GM12878 (cell line): ENCODE measurements at regions not wholly inside any gene's neighbourhood (a gene's known extent, or its start where the extent isn't known, plus 50 kb on each side); places are given as distances from the start of the nearest gene placed in this dataset.

ENCODE experiments used
- ATAC-seq: fragments of 200-7000 bp; cut with Tn5 transposase; 3 replicates; pipeline ENCODE4 v1.9.1; 2020; ENCODE audit warnings: mild to moderate bottlenecking, moderate library complexity
- BruUV-seq: library from RNA; stranded (reverse); fragments of 400-500 nt; replicated peaks from 2 replicates; lab custom pipeline; 2021; lab: Mats Ljungman, UMichigan
- CTCF ChIA-PET: fragments of 300-600 bp; sonication (Branson Sonifier 250); formaldehyde crosslinking; extraction: SDS; loops from one replicate; lab custom pipeline; 2021; ENCODE audit warnings: inconsistent platforms; lab: Yijun Ruan, JAX
- POLR2A ChIA-PET: fragments of 350-600 bp; formaldehyde crosslinking; extraction: SDS; loops from one replicate; lab custom pipeline; 2021; ENCODE audit warnings: inconsistent platforms; lab: Charles Lee
- RAD21 ChIA-PET: fragments of 300-600 bp; sonication (Branson Sonifier 250); formaldehyde crosslinking; loops from one replicate; lab custom pipeline; 2023; ENCODE audit warnings: antibody characterized with exemption; ENCODE audit not compliant: unreplicated experiment; lab: Charles Lee
- SMC1A ChIA-PET: fragments of 300-600 bp; sonication (Branson Sonifier 250); formaldehyde crosslinking; loops from one replicate; lab custom pipeline; 2023; ENCODE audit not compliant: unreplicated experiment, uncharacterized antibody; lab: Charles Lee
- DNase-seq: peaks from one replicate; pipeline ENCODE4 v3.0.0-alpha.2; 2011; ENCODE audit warnings: low read depth, low spot score
- FAIRE-seq: peaks from 3 replicates; lab custom pipeline; 2011; peaks lifted over from hg19 to GRCh38; lab: Jason Lieb, UNC
- H2AFZ ChIP-seq: 2 replicates; pipeline ENCODE4 v1.6.0; 2011; ENCODE audit warnings: low read depth, low read length, control low read depth; ENCODE audit not compliant: control insufficient read depth
- H3K27ac ChIP-seq: 2 replicates; pipeline ENCODE4 v1.5.1; 2011; ENCODE audit warnings: control low read depth; ENCODE audit not compliant: control insufficient read depth, insufficient read depth
- H3K27me3 ChIP-seq, 2 experiments: replicated peaks in 1 of 2; 2 replicates each; pipeline versions ENCODE4 v1.6.0 to v1.6.1; 2011; ENCODE audit warnings: low read length in 1 of 2; ENCODE audit not compliant: control insufficient read depth in 2 of 2, insufficient read depth in 2 of 2
- H3K36me3 ChIP-seq, 2 experiments: 2 replicates each; pipeline ENCODE4 v1.5.1; 2011; ENCODE audit warnings: low read length in 1 of 2; ENCODE audit not compliant: control insufficient read depth in 2 of 2, insufficient read depth in 2 of 2
- H3K4me1 ChIP-seq: 2 replicates; pipeline ENCODE4 v1.6.1; 2011; ENCODE audit warnings: mild to moderate bottlenecking, low read length, moderate library complexity, mixed read lengths; ENCODE audit not compliant: control insufficient read depth, insufficient read depth
- H3K4me2 ChIP-seq: 2 replicates; pipeline ENCODE4 v1.6.0; 2011; ENCODE audit warnings: control low read depth; ENCODE audit not compliant: control insufficient read depth, insufficient read depth
- H3K4me3 ChIP-seq: fragments of 200-600 bp; sonication (generic); 2 replicates; pipeline ENCODE4 v1.5.1; 2016
- H3K79me2 ChIP-seq: 2 replicates; pipeline ENCODE4 v1.6.0; 2011; ENCODE audit warnings: low read length; ENCODE audit not compliant: control insufficient read depth, insufficient read depth
- H3K9ac ChIP-seq: 2 replicates; pipeline ENCODE4 v1.8.0; 2011; ENCODE audit warnings: low read length, control low read depth, mixed read lengths; ENCODE audit not compliant: control insufficient read depth, insufficient read depth
- H3K9me3 ChIP-seq: replicated peaks from 3 replicates; pipeline ENCODE4 v1.5.1; 2011; ENCODE audit warnings: mild to moderate bottlenecking, low read length; ENCODE audit not compliant: control insufficient read depth, insufficient read depth
- H4K20me1 ChIP-seq: 2 replicates; pipeline ENCODE4 v1.6.0; 2011; ENCODE audit not compliant: control insufficient read depth, insufficient read depth
- ASH2L ChIP-seq: fragments of 300-600, 200-600 bp; sonication (generic); IDR thresholded peaks from 2 replicates; pipeline ENCODE4 v1.6.1; 2017; ENCODE audit warnings: low read depth, mild to moderate bottlenecking, borderline replicate concordance
- ATF3 ChIP-seq: IDR thresholded peaks from 2 replicates; pipeline ENCODE4 v1.6.1; 2011; ENCODE audit warnings: low read depth, mild to moderate bottlenecking, low read length, moderate library complexity, borderline replicate concordance; ENCODE audit errors: extremely low read depth
- ELK1 ChIP-seq: IDR thresholded peaks from 2 replicates; pipeline ENCODE4 v1.6.1; 2012; ENCODE audit warnings: low read depth, low read length, improper control_type of control experiment
- FOS ChIP-seq: IDR thresholded peaks from 3 replicates; pipeline ENCODE4 v1.6.1; 2011; ENCODE audit warnings: borderline replicate concordance; ENCODE audit not compliant: insufficient read length; ENCODE audit errors: extremely low read depth
- HCFC1 ChIP-seq: fragments of 150-350 bp; IDR thresholded peaks from 2 replicates; pipeline ENCODE4 v1.6.1; 2014; ENCODE audit warnings: low read length
- NR2F1 ChIP-seq: fragments of 450-650 bp; conservative IDR thresholded peaks from 2 replicates; pipeline ENCODE4 v1.6.1; 2017; ENCODE audit warnings: mild to moderate bottlenecking
- PAX5 ChIP-seq: IDR thresholded peaks from 2 replicates; pipeline ENCODE4 v1.6.1; 2011; ENCODE audit warnings: low read depth, low read length, borderline replicate concordance
- RAD21 ChIP-seq: IDR thresholded peaks from 2 replicates; pipeline ENCODE4 v1.6.1; 2011; ENCODE audit warnings: mild to moderate bottlenecking, low read depth, low read length, moderate library complexity; ENCODE audit not compliant: insufficient read depth
- RAD51 ChIP-seq: fragments of 450-650 bp; IDR thresholded peaks from 2 replicates; pipeline ENCODE4 v1.6.1; 2016; ENCODE audit warnings: moderate library complexity, mild to moderate bottlenecking, inconsistent platforms
- SP1 ChIP-seq: IDR thresholded peaks from one replicate; pipeline ENCODE4 v1.6.1; 2011; ENCODE audit warnings: low read depth, low read length
- SREBF2 ChIP-seq: IDR thresholded peaks from 2 replicates; pipeline ENCODE4 v1.6.1; 2012; ENCODE audit warnings: mild to moderate bottlenecking, low read length
- STAT1 ChIP-seq: fragments of 450-650 bp; conservative IDR thresholded peaks from 2 replicates; pipeline ENCODE4 v1.6.1; 2014; ENCODE audit warnings: antibody characterized with exemption, mild to moderate bottlenecking
- TARDBP ChIP-seq: IDR thresholded peaks from 2 replicates; pipeline ENCODE4 v1.6.1; 2016; ENCODE audit warnings: borderline replicate concordance
- ZBTB40 ChIP-seq: fragments of 450-650 bp; IDR thresholded peaks from 2 replicates; pipeline ENCODE4 v1.6.1; 2016; ENCODE audit warnings: mild to moderate bottlenecking, moderate library complexity, borderline replicate concordance
- WGBS: methylation state at CpG from one replicate; pipeline ENCODE4 v1.1.6; 2016; ENCODE audit warnings: low lambda C conversion rate; ENCODE audit not compliant: insufficient replicate concordance, insufficient coverage; ENCODE audit errors: missing lambda C conversion rate; 5-methylcytosine and 5-hydroxymethylcytosine counted together
- in situ Hi-C: fragments of 300-500 bp; cut with MboI; formaldehyde crosslinking; loops from 9 replicates; pipeline ENCODE4 v1.14.3; 2018; ENCODE audit warnings: mixed read lengths
- intact Hi-C: fragments of 100-400 bp; cut with micrococcal nuclease; formaldehyde crosslinking; loops from one replicate; pipeline ENCODE4 v1.14.2; 2022; ENCODE audit not compliant: unreplicated experiment
- TF ChIP-seq, protein P1 (sequence below): fragments of 450-650 bp; conservative IDR thresholded peaks from 2 replicates; pipeline ENCODE4 v1.6.1; 2017; ENCODE audit warnings: mild to moderate bottlenecking, moderate library complexity

DNA sequence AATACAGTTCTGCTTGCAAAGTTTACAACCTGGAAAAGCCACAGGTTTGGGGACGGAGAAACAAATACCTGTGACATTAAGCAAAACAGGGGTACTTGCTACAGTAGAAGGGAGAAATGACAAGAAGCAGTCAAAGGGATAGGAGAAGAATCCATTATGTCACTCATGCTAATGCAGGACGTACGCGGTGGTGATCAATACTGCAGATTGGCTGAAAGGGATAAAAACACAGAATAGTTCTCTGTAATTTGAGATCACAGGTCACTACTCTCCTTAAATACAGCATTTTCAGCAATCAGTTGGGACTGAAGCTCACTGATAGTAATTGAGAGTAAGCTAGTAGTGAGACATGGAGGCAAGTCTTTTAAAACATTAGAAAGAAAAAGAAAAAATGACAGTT, 130.3 kb upstream of the MTAP start (continued):
- TF ChIP-seq ELK1 (no peak), NR2F1 (no peak)

GRCh38 chr9:21672761-21673160, 129.7 kb upstream of the MTAP start:
- WGBS = 0% methylated on average over 1 of the region's 1 CpG
- ATAC-seq (no peak), FAIRE-seq (no peak), DNase-seq (no peak)
- Histone ChIP-seq H3K4me1 (no peaks in the 10 kb centered on the region), H3K36me3 (no peaks in the 10 kb centered on the region), H3K9ac (no peak overlapping the region), H3K9me3 (no peaks in the 10 kb centered on the region), H4K20me1 (no peaks in the 10 kb centered on the region), H3K27ac (no peak overlapping the region), H3K4me3 (no peak overlapping the region), H3K27me3 (no peaks in the 10 kb centered on the region), H2AFZ (no peak overlapping the region), H3K4me2 (no peak overlapping the region), H3K79me2 (no peaks in the 10 kb centered on the region)
- in situ Hi-C loops = no loop called here
- intact Hi-C loops = no loop called here
- TF ChIP-seq, protein P1, sequence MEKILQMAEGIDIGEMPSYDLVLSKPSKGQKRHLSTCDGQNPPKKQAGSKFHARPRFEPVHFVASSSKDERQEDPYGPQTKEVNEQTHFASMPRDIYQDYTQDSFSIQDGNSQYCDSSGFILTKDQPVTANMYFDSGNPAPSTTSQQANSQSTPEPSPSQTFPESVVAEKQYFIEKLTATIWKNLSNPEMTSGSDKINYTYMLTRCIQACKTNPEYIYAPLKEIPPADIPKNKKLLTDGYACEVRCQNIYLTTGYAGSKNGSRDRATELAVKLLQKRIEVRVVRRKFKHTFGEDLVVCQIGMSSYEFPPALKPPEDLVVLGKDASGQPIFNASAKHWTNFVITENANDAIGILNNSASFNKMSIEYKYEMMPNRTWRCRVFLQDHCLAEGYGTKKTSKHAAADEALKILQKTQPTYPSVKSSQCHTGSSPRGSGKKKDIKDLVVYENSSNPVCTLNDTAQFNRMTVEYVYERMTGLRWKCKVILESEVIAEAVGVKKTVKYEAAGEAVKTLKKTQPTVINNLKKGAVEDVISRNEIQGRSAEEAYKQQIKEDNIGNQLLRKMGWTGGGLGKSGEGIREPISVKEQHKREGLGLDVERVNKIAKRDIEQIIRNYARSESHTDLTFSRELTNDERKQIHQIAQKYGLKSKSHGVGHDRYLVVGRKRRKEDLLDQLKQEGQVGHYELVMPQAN = no peak
- no peak for TF ChIP-seq STAT1
- TF ChIP-seq ATF3 = no peak
- no peak for TF ChIP-seq PAX5
- TF ChIP-seq ASH2L = no peak
- TF ChIP-seq SREBF2 = no peak
- TF ChIP-seq RAD51 = no peak
- no peak for TF ChIP-seq TARDBP
- TF ChIP-seq FOS = no peak
- no peak for TF ChIP-seq HCFC1
- no peak for TF ChIP-seq SP1
- no peak for TF ChIP-seq RAD21
- TF ChIP-seq ZBTB40 = no peak
- POLR2A ChIA-PET = no interaction called here
- RAD21 ChIA-PET = no interaction called here
- CTCF ChIA-PET = interaction anchor here (0.9 to 2.6 kb wide), 3 partner anchors 10 to 62 kb away, joined by 3 to 8 read pairs (median 3); no protein-coding TSS in a partner anchor
- SMC1A ChIA-PET = interaction anchor here (0.6 to 1.3 kb wide), 2 partner anchors 8 to 192 kb away, joined by 3 read pairs; no protein-coding TSS in a partner anchor
- no TSS peak for BruUV-seq
